ENCODE measurements at regions not wholly inside any gene's neighbourhood (a gene's known extent, or its start where the extent isn't known, plus 50 kb on each side); places are given as distances from the start of the nearest gene placed in this dataset.

- no peaks in the 10 kb centered on the region for H3K36me3 ChIP-seq
- H3K27me3 ChIP-seq (ENCODE audit: low read depth): no peaks in the 10 kb centered on the region
- peaks cover 2% of the 10 kb centered on the region for H3K9me3 ChIP-seq (replicated peaks)
- H3K27ac ChIP-seq (replicated peaks): no peak overlapping the region
- no peak overlapping the region for H3K4me3 ChIP-seq
- H3K4me1 ChIP-seq: no peaks in the 10 kb centered on the region
- no peak for TF ChIP-seq CTCF (IDR thresholded peaks at IDR 0.05; ENCODE audit: borderline replicate concordance)
- DNase-seq: no peak
- intact Hi-C loops (cut with micrococcal nuclease): no loop called here
Observed at GRCh38 chr7:41771717-41772116, 68.8 kb upstream of the INHBA start.

- no peak for TF ChIP-seq CTCF (IDR thresholded peaks at IDR 0.05; ENCODE audit: borderline replicate concordance)
- no peak overlapping the region for H3K4me3 ChIP-seq
- no peak overlapping the region for H3K27ac ChIP-seq (replicated peaks)
- no peaks in the 10 kb centered on the region for H3K27me3 ChIP-seq (ENCODE audit: low read depth)
- peaks cover 2% of the 10 kb centered on the region for H3K9me3 ChIP-seq (replicated peaks)
- DNase-seq: no peak
- no peaks in the 10 kb centered on the region for H3K36me3 ChIP-seq
- intact Hi-C loops (cut with micrococcal nuclease): no loop called here
- no peaks in the 10 kb centered on the region for H3K4me1 ChIP-seq
Observed at GRCh38 chr7:41769162-41769561, 66.3 kb upstream of the INHBA start.

GRCh38 chr7:41763626-41764025 lies 60.7 kb upstream of the INHBA start:
- no peak for DNase-seq
- Histone ChIP-seq H3K4me1 (no peaks in the 10 kb centered on the region), H3K36me3 (no peaks in the 10 kb centered on the region), H3K9me3 (replicated peaks) (peaks cover under 1% of the 10 kb centered on the region), H3K27ac (replicated peaks) (no peak overlapping the region), H3K4me3 (no peak overlapping the region), H3K27me3 (ENCODE audit: low read depth) (peaks cover 4% of the 10 kb centered on the region)
- intact Hi-C loops (cut with micrococcal nuclease): no loop called here
- no peak for TF ChIP-seq CTCF (IDR thresholded peaks at IDR 0.05; ENCODE audit: borderline replicate concordance)

- DNase-seq: no peak
Observed at GRCh38 chr7:41762641-41763040, 59.8 kb upstream of the INHBA start.

GRCh38 chr7:41760293-41760692 lies 57.4 kb upstream of the INHBA start:
- Histone ChIP-seq H3K4me1 (no peaks in the 10 kb centered on the region), H3K27me3 (ENCODE audit: low read depth) (peaks cover 7% of the 10 kb centered on the region), H3K27ac (replicated peaks) (no peak overlapping the region), H3K9me3 (replicated peaks) (peaks cover 18% of the 10 kb centered on the region), H3K36me3 (no peaks in the 10 kb centered on the region), H3K4me3 (no peak overlapping the region)
- TF ChIP-seq CTCF (IDR thresholded peaks at IDR 0.05; ENCODE audit: borderline replicate concordance): no peak
- no peak for DNase-seq
- intact Hi-C loops (cut with micrococcal nuclease): no loop called here

More at GRCh38 chr7:41762641-41763040, 59.8 kb upstream of the INHBA start:
- Histone ChIP-seq H3K36me3 (no peaks in the 10 kb centered on the region), H3K4me3 (no peak overlapping the region), H3K4me1 (no peaks in the 10 kb centered on the region), H3K9me3 (replicated peaks) (no peaks in the 10 kb centered on the region), H3K27me3 (ENCODE audit: low read depth) (peaks cover 7% of the 10 kb centered on the region), H3K27ac (replicated peaks) (no peak overlapping the region)
- no peak for TF ChIP-seq CTCF (IDR thresholded peaks at IDR 0.05; ENCODE audit: borderline replicate concordance)
- intact Hi-C loops (cut with micrococcal nuclease): no loop called here

GRCh38 chr7:41758321-41758720 lies 55.4 kb upstream of the INHBA start:
- Histone ChIP-seq H3K27ac (replicated peaks) (no peak overlapping the region), H3K36me3 (no peaks in the 10 kb centered on the region), H3K4me1 (no peaks in the 10 kb centered on the region), H3K27me3 (ENCODE audit: low read depth) (peaks cover 7% of the 10 kb centered on the region), H3K4me3 (no peak overlapping the region), H3K9me3 (replicated peaks) (peaks cover 29% of the 10 kb centered on the region)
- no peak for TF ChIP-seq CTCF (IDR thresholded peaks at IDR 0.05; ENCODE audit: borderline replicate concordance)
- intact Hi-C loops (cut with micrococcal nuclease): no loop called here
- no peak for DNase-seq
